Body of pancreas (tissue), 4 donors: ENCODE measurements at regions not wholly inside any gene's neighbourhood (a gene's known extent, or its start where the extent isn't known, plus 50 kb on each side); places are given as distances from the start of the nearest gene placed in this dataset.

Source experiments
- ATAC-seq: fragments of 150-250 bp; one replicate; pipeline ENCODE4 v1.9.1; 2016
- DNase-seq, 4 donors: peaks; one replicate each; pipeline ENCODE4 v3.0.0-alpha.2; 2019
- H3K27ac ChIP-seq, 4 donors: fragments of 200-600 bp; sonication (generic); 1 replicate in 3 of 4; 2 replicates in 1 of 4; pipeline versions ENCODE4 v1.5.1 to v1.6.1; 2016 to 2019; ENCODE audit warnings: mild to moderate bottlenecking in 1 of 4, mixed read lengths in 1 of 4, moderate library complexity in 1 of 4
- H3K27me3 ChIP-seq, 2 donors: fragments of 200-600 bp; sonication (generic); one replicate each; pipeline ENCODE4 v1.6.0; 2016; ENCODE audit warnings: mild to moderate bottlenecking in 1 of 2
- H3K36me3 ChIP-seq, 2 donors: fragments of 200-600 bp; sonication (generic); replicated peaks in 1 of 2; 2 replicates each; pipeline ENCODE4 v1.5.1; 2016; ENCODE audit warnings: low read depth in 2 of 2; ENCODE audit not compliant: insufficient read depth in 1 of 2
- H3K4me1 ChIP-seq: fragments of 200-600 bp; sonication (generic); one replicate; pipeline ENCODE4 v1.6.0; 2016
- H3K4me3 ChIP-seq, 2 donors: fragments of 200-600 bp; sonication (generic); 1 replicate in 1 of 2; 2 replicates in 1 of 2; pipeline ENCODE4 v1.5.1; 2016 to 2019
- H3K9me3 ChIP-seq, 3 donors: fragments of 200-600 bp; sonication (generic); 1 replicate in 2 of 3; 2 replicates in 1 of 3; pipeline ENCODE4 v1.5.1; 2016
- CTCF ChIP-seq, 7 experiments: fragments of 450-650 bp in 4 of 7; fragments of 200-600 bp in 3 of 7; sonication (generic) in 3 of 7; IDR thresholded peaks; one replicate each; pipeline ENCODE4 v1.5.1; 2016 to 2019; ENCODE audit warnings: antibody characterized with exemption in 7 of 7
- POLR2A ChIP-seq, 3 donors: fragments of 450-650 bp; IDR thresholded peaks; one replicate each; pipeline ENCODE4 v1.6.1; 2016; ENCODE audit warnings: antibody characterized with exemption in 3 of 3, mild to moderate bottlenecking in 2 of 3
- WGBS, 2 donors: methylation state at CpG; one replicate each; pipeline ENCODE4 v1.1.5; 2017; 5-methylcytosine and 5-hydroxymethylcytosine counted together
- intact Hi-C: fragments of 100-400 bp; cut with DNase I; formaldehyde crosslinking; loops from one replicate; pipeline ENCODE4 v1.15.1; 2023

DNA sequence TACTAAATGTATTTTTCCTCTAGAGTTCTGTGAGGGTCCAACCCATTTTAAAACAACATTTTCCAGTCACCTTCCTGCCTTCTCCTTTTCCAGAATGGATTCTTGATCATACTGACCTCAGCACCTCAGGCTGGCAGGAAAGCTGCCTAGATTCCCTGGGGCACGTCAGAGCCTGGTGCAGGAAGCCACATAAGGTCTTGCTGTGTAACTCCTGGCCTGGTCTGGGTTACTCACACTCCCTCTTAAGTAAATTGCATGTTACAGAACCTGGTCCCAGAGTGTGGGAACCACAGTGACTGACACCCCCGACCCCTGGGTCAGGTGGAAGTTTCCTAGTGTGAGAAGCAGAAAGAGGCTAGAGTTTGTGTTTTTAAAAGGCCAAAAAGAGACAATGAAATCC, 209.8 kb downstream of the SPTSSA start:
- no peak overlapping the region for H3K27ac ChIP-seq
- 63 to 73% methylated on average over 2 of the region's 2 CpGs for WGBS, 2 donors
- no peak for ATAC-seq
- H3K36me3 ChIP-seq = no peaks in the 10 kb centered on the region
- intact Hi-C loops = no loop called here
- DNase-seq = no peak
- H3K27me3 ChIP-seq = no peaks in the 10 kb centered on the region
- no peaks in the 10 kb centered on the region for H3K9me3 ChIP-seq
- H3K4me3 ChIP-seq = no peak overlapping the region
- TF ChIP-seq CTCF (IDR thresholded peaks at IDR 0.05) (no peak), POLR2A (IDR thresholded peaks at IDR 0.05) (no peak)
- H3K4me1 ChIP-seq = no peaks in the 10 kb centered on the region

DNA sequence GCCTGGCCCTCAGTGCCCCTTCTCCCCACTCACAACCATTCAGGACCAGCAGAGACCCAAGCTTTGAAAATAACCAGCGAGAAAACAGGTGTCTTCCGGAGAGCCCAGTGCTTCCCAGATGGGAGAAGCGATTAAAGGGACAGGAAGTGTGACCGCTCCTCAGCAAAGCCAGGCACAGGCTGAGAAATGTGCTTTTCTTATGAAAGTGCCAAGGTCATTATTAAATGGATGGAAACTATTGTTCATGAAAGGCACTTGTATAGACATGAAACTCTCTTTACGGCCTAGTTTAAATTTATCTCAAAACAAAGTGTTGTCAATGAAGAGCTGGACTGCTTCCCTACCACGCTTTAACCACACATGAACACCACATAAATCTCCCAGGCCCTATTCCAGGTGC, 210.4 kb downstream of the SPTSSA start:
- TF ChIP-seq CTCF (IDR thresholded peaks at IDR 0.05) = no peak
- TF ChIP-seq POLR2A (IDR thresholded peaks at IDR 0.05) = no peak
- no peaks in the 10 kb centered on the region for H3K4me1 ChIP-seq
- H3K36me3 ChIP-seq = no peaks in the 10 kb centered on the region
- no peaks in the 10 kb centered on the region for H3K27me3 ChIP-seq
- DNase-seq (no peak), ATAC-seq (no peak)
- WGBS, 2 donors = 83 to 88% methylated on average over 6 of the region's 6 CpGs
- intact Hi-C loops = no loop called here
- H3K4me3 ChIP-seq = no peak overlapping the region
- no peak overlapping the region for H3K27ac ChIP-seq
- no peaks in the 10 kb centered on the region for H3K9me3 ChIP-seq

GRCh38 chr14:34250959-34251358, 211.1 kb downstream of the SPTSSA start:
- TF ChIP-seq POLR2A (IDR thresholded peaks at IDR 0.05) (no peak), CTCF (IDR thresholded peaks at IDR 0.05) (no peak)
- WGBS, 2 donors = 70 to 71% methylated on average over 4 of the region's 4 CpGs
- intact Hi-C loops = no loop called here

GRCh38 chr14:34247605-34248004, 214.4 kb downstream of the SPTSSA start:
- H3K27ac ChIP-seq = no peak overlapping the region
- no peak overlapping the region for H3K4me3 ChIP-seq
- TF ChIP-seq POLR2A (IDR thresholded peaks at IDR 0.05) (no peak), CTCF (IDR thresholded peaks at IDR 0.05) (no peak)
- DNase-seq (no peak), ATAC-seq (no peak)
- no peaks in the 10 kb centered on the region for H3K4me1 ChIP-seq
- H3K36me3 ChIP-seq = no peaks in the 10 kb centered on the region
- H3K9me3 ChIP-seq = no peaks in the 10 kb centered on the region
- no peaks in the 10 kb centered on the region for H3K27me3 ChIP-seq
- intact Hi-C loops = no loop called here
- 38 to 68% methylated on average over 1 of the region's 1 CpG for WGBS, 2 donors

More at GRCh38 chr14:34250959-34251358, 211.1 kb downstream of the SPTSSA start:
- Histone ChIP-seq H3K9me3 (no peaks in the 10 kb centered on the region), H3K27me3 (no peaks in the 10 kb centered on the region), H3K27ac (no peak overlapping the region), H3K4me3 (no peak overlapping the region), H3K36me3 (no peaks in the 10 kb centered on the region), H3K4me1 (no peaks in the 10 kb centered on the region)
- ATAC-seq (no peak), DNase-seq (no peak)

- TF ChIP-seq POLR2A (IDR thresholded peaks at IDR 0.05) (no peak), CTCF (IDR thresholded peaks at IDR 0.05) (no peak)
- H3K9me3 ChIP-seq = no peaks in the 10 kb centered on the region
- 54 to 81% methylated on average over 4 of the region's 4 CpGs for WGBS, 2 donors
Measured at GRCh38 chr14:34246206-34246605, 215.8 kb downstream of the SPTSSA start.

More at GRCh38 chr14:34246206-34246605, 215.8 kb downstream of the SPTSSA start:
- H3K4me3 ChIP-seq = no peak overlapping the region
- no peak overlapping the region for H3K27ac ChIP-seq
- no peaks in the 10 kb centered on the region for H3K27me3 ChIP-seq
- no peak for ATAC-seq
- H3K36me3 ChIP-seq = no peaks in the 10 kb centered on the region
- H3K4me1 ChIP-seq = no peaks in the 10 kb centered on the region
- no peak for DNase-seq
- intact Hi-C loops = no loop called here
